Nephron (organoid): ENCODE measurements at regions not wholly inside any gene's neighbourhood (a gene's known extent, or its start where the extent isn't known, plus 50 kb on each side); places are given as distances from the start of the nearest gene placed in this dataset.

Experiments used
- H3K27ac Mint-ChIP-seq, 3 experiments: 2 replicates each; pipeline ENCODE4 v1.8.0; 2020; ENCODE audit warnings: mixed read lengths in 3 of 3, mild to moderate bottlenecking in 2 of 3, moderate library complexity in 1 of 3
- H3K27me3 Mint-ChIP-seq: 2 replicates; pipeline ENCODE4 v1.8.0; 2021; ENCODE audit warnings: low read depth, mild to moderate bottlenecking, moderate library complexity, mixed read lengths
- H3K36me3 Mint-ChIP-seq: 2 replicates; pipeline ENCODE4 v1.8.0; 2020; ENCODE audit warnings: low read depth, mixed read lengths
- H3K4me1 Mint-ChIP-seq: 2 replicates; pipeline ENCODE4 v1.8.0; 2020; ENCODE audit warnings: mixed read lengths
- H3K4me3 Mint-ChIP-seq, 3 experiments: 2 replicates each; pipeline ENCODE4 v1.8.0; 2020; ENCODE audit warnings: mild to moderate bottlenecking in 3 of 3, mixed read lengths in 3 of 3, moderate library complexity in 2 of 3
- H3K9me3 Mint-ChIP-seq: 2 replicates; pipeline ENCODE4 v1.8.0; 2020; ENCODE audit warnings: mixed read lengths
- CTCF ChIP-seq, 3 experiments: fragments of 200-600 bp; sonication (generic); IDR thresholded peaks; one replicate each; pipeline ENCODE4 v1.5.0; 2021; ENCODE audit warnings: antibody characterized with exemption in 3 of 3; ENCODE audit not compliant: unreplicated experiment in 3 of 3

DNA sequence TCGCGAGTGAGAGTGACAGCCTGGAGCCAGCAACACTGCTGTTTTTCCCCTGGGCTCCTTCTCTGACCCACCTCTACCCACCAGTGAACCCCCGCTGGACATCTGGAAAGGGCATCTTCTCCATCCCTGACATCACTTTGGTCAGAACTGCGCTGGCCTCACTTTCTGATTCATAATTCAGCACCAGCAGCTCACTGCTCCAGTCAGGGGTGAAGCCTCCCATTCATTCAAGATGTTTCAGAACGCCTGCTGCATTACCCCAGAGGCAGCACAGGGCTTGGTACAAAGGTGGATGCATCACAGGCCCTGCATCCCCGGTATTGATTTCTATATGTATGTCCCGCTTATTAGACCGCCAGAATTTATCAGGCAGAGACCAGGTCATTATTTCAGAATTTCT lies 182.8 kb upstream of the TSHZ3 start:
- H3K36me3 Mint-ChIP-seq, result no peaks in the 10 kb centered on the region
- H3K9me3 Mint-ChIP-seq, result no peaks in the 10 kb centered on the region
- peaks cover 9% of the 10 kb centered on the region for H3K4me1 Mint-ChIP-seq
- no peak overlapping the region for H3K27ac Mint-ChIP-seq
- H3K4me3 Mint-ChIP-seq, result no peak overlapping the region
- TF ChIP-seq CTCF (IDR thresholded peaks at IDR 0.05; ENCODE audit: unreplicated experiment in 3 of 3), result no peak
- H3K27me3 Mint-ChIP-seq, result peaks cover 10% of the 10 kb centered on the region

GRCh38 chr19:31533114-31533513 lies 183.9 kb upstream of the TSHZ3 start:
- no peak for TF ChIP-seq CTCF (IDR thresholded peaks at IDR 0.05; ENCODE audit: unreplicated experiment in 3 of 3)
- Mint-ChIP-seq H3K4me3 (no peak overlapping the region), H3K27me3 (peaks cover 10% of the 10 kb centered on the region), H3K4me1 (peaks cover 9% of the 10 kb centered on the region), H3K27ac (no peak overlapping the region), H3K36me3 (no peaks in the 10 kb centered on the region), H3K9me3 (peaks cover 5% of the 10 kb centered on the region)

- H3K36me3 Mint-ChIP-seq, result no peaks in the 10 kb centered on the region
- H3K9me3 Mint-ChIP-seq, result peaks cover 6% of the 10 kb centered on the region
- no peak overlapping the region for H3K27ac Mint-ChIP-seq
- no peak overlapping the region for H3K4me3 Mint-ChIP-seq
- TF ChIP-seq CTCF (IDR thresholded peaks at IDR 0.05; ENCODE audit: unreplicated experiment in 3 of 3), result no peak
- peaks cover 9% of the 10 kb centered on the region for H3K4me1 Mint-ChIP-seq
- H3K27me3 Mint-ChIP-seq, result peaks cover 10% of the 10 kb centered on the region
Measured at GRCh38 chr19:31534231-31534630, 185.0 kb upstream of the TSHZ3 start.

DNA sequence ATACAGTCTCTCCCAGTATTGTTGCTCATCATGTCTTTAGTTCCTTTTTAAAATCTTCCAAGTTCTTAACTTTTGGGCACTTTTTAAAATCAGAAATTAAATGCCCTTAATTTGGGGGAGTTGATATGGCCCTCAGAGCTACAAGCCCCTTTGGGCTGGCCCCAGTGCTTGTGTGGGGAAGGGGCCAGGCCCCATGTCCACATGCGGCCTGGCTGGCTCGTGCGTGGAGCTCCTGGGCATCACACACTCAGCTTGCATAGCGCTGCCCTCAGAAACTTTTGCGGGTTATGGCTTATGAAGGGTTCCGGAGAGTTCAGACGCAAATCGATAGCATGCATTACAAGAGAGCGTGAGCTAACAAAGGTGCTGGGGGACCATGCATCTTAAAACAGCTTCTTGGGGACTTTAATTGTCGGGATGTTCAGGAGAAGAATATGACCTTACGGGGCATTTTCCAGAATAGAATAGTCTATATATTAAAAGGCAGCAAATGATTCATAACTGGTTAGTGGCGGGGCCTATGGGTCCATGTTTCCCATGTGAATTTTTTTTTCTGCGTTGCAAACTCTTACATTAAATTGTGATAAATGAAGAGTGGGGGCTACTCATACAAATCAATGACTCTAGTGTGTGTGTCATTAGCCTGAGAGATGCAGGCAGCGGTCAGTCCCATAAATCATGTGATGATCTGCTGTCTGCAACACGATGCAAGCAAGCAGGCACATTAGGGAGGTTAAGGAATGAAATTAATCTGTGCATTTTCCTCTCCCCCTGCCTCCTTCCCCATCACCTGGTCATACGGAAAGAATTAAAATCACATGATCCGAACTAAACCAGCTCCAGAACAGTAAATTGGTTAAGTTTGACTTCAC lies 185.8 kb upstream of the TSHZ3 start:
- H3K4me3 Mint-ChIP-seq, result no peak overlapping the region
- no peaks in the 10 kb centered on the region for H3K36me3 Mint-ChIP-seq
- H3K9me3 Mint-ChIP-seq, result peaks cover 6% of the 10 kb centered on the region
- H3K4me1 Mint-ChIP-seq, result peaks cover 9% of the 10 kb centered on the region
- no peak for TF ChIP-seq CTCF (IDR thresholded peaks at IDR 0.05; ENCODE audit: unreplicated experiment in 3 of 3)
- H3K27me3 Mint-ChIP-seq, result peaks cover 10% of the 10 kb centered on the region
- H3K27ac Mint-ChIP-seq, result no peak overlapping the region

- no peak overlapping the region for H3K4me3 Mint-ChIP-seq
- peaks cover 6% of the 10 kb centered on the region for H3K9me3 Mint-ChIP-seq
Measured at GRCh38 chr19:31535691-31536460, 186.6 kb upstream of the TSHZ3 start.

More at GRCh38 chr19:31535691-31536460, 186.6 kb upstream of the TSHZ3 start:
- peaks cover 9% of the 10 kb centered on the region for H3K4me1 Mint-ChIP-seq
- peaks cover 14% of the 10 kb centered on the region for H3K27me3 Mint-ChIP-seq
- TF ChIP-seq CTCF (IDR thresholded peaks at IDR 0.05; ENCODE audit: unreplicated experiment in 3 of 3), result no peak
- H3K36me3 Mint-ChIP-seq, result no peaks in the 10 kb centered on the region
- H3K27ac Mint-ChIP-seq, result no peak overlapping the region
